Hepatocyte (in vitro differentiated cells): ENCODE measurements at regions not wholly inside any gene's neighbourhood (a gene's known extent, or its start where the extent isn't known, plus 50 kb on each side); places are given as distances from the start of the nearest gene placed in this dataset.

Experiments
- DNase-seq: peaks from one replicate; pipeline ENCODE4 v3.0.0-alpha.2; 2016; ENCODE audit warnings: low spot score
- H2AFZ ChIP-seq: fragments of 200-600 bp; sonication (generic); 2 replicates; pipeline ENCODE4 v1.6.0; 2016; ENCODE audit warnings: antibody characterized with exemption, mild to moderate bottlenecking
- H3K27ac ChIP-seq: fragments of 200-600 bp; sonication (generic); 2 replicates; pipeline ENCODE4 v1.5.1; 2016; ENCODE audit warnings: mild to moderate bottlenecking
- H3K27me3 ChIP-seq: fragments of 200-600 bp; sonication (generic); 2 replicates; pipeline ENCODE4 v1.6.1; 2016
- H3K36me3 ChIP-seq: fragments of 200-600 bp; sonication (generic); replicated peaks from 2 replicates; pipeline ENCODE4 v1.5.1; 2016; ENCODE audit warnings: low read depth; ENCODE audit not compliant: insufficient read depth
- H3K4me1 ChIP-seq: fragments of 200-600 bp; sonication (generic); 2 replicates; pipeline ENCODE4 v1.5.1; 2016; ENCODE audit warnings: mild to moderate bottlenecking, moderate library complexity; ENCODE audit not compliant: insufficient read depth
- H3K4me2 ChIP-seq: fragments of 200-600 bp; sonication (generic); 2 replicates; pipeline ENCODE4 v1.6.0; 2016
- H3K4me3 ChIP-seq: fragments of 200-600 bp; sonication (generic); 2 replicates; pipeline ENCODE4 v1.5.1; 2016; ENCODE audit warnings: mild to moderate bottlenecking
- H3K79me2 ChIP-seq: fragments of 200-600 bp; sonication (generic); 2 replicates; pipeline ENCODE4 v1.6.0; 2017; ENCODE audit warnings: mild to moderate bottlenecking
- H3K9me2 ChIP-seq: fragments of 200-600 bp; sonication (generic); replicated peaks from 2 replicates; pipeline ENCODE4 v1.6.0; 2017; ENCODE audit warnings: mild to moderate bottlenecking; ENCODE audit not compliant: insufficient read depth
- H3K9me3 ChIP-seq: fragments of 200-600 bp; sonication (generic); 2 replicates; pipeline ENCODE4 v1.5.1; 2016; ENCODE audit warnings: low read depth, mild to moderate bottlenecking
- H4K20me1 ChIP-seq: fragments of 200-600 bp; sonication (generic); 2 replicates; pipeline ENCODE4 v1.6.0; 2016; ENCODE audit warnings: mild to moderate bottlenecking; ENCODE audit not compliant: insufficient read depth, poor library complexity, severe bottlenecking
- EZH2 ChIP-seq: fragments of 200-600 bp; sonication (generic); IDR thresholded peaks from 2 replicates; pipeline ENCODE4 v1.6.1; 2016; ENCODE audit warnings: antibody characterized with exemption, mild to moderate bottlenecking, borderline replicate concordance
- EZH2phosphoT487 ChIP-seq: fragments of 200-600 bp; sonication (generic); IDR thresholded peaks from one replicate; pipeline ENCODE4 v1.6.1; 2018; ENCODE audit warnings: antibody characterized with exemption, mild to moderate bottlenecking, low read depth, moderate library complexity; ENCODE audit not compliant: unreplicated experiment, severe bottlenecking
- WGBS: methylation state at CpG from one replicate; pipeline ENCODE4 v1.1.6; 2016; ENCODE audit warnings: low lambda C conversion rate; ENCODE audit errors: missing lambda C conversion rate; 5-methylcytosine and 5-hydroxymethylcytosine counted together
- TF ChIP-seq, protein P1 (sequence below): fragments of 200-600 bp; sonication (generic); IDR thresholded peaks from 2 replicates; pipeline ENCODE4 v1.5.1; 2016; ENCODE audit warnings: antibody characterized with exemption, mild to moderate bottlenecking; ENCODE audit not compliant: poor library complexity

GRCh38 chr3:13177641-13178040, 104.4 kb upstream of the IQSEC1 start:
- no peaks in the 10 kb centered on the region for H3K9me3 ChIP-seq
- H3K27me3 ChIP-seq, result no peaks in the 10 kb centered on the region
- no peak for DNase-seq
- TF ChIP-seq EZH2 (no peak), EZH2phosphoT487 (no peak)
- TF ChIP-seq, protein P1, sequence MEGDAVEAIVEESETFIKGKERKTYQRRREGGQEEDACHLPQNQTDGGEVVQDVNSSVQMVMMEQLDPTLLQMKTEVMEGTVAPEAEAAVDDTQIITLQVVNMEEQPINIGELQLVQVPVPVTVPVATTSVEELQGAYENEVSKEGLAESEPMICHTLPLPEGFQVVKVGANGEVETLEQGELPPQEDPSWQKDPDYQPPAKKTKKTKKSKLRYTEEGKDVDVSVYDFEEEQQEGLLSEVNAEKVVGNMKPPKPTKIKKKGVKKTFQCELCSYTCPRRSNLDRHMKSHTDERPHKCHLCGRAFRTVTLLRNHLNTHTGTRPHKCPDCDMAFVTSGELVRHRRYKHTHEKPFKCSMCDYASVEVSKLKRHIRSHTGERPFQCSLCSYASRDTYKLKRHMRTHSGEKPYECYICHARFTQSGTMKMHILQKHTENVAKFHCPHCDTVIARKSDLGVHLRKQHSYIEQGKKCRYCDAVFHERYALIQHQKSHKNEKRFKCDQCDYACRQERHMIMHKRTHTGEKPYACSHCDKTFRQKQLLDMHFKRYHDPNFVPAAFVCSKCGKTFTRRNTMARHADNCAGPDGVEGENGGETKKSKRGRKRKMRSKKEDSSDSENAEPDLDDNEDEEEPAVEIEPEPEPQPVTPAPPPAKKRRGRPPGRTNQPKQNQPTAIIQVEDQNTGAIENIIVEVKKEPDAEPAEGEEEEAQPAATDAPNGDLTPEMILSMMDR, result no peak
- H4K20me1 ChIP-seq, result no peaks in the 10 kb centered on the region
- H3K79me2 ChIP-seq, result no peaks in the 10 kb centered on the region
- H3K4me1 ChIP-seq, result no peaks in the 10 kb centered on the region
- no peaks in the 10 kb centered on the region for H3K9me2 ChIP-seq
- 100% methylated on average over 4 of the region's 4 CpGs for WGBS
- H3K4me3 ChIP-seq, result no peak overlapping the region
- H3K27ac ChIP-seq, result no peak overlapping the region
- H3K36me3 ChIP-seq, result no peaks in the 10 kb centered on the region
- no peak overlapping the region for H2AFZ ChIP-seq
- no peak overlapping the region for H3K4me2 ChIP-seq

- H2AFZ ChIP-seq, result no peak overlapping the region
- no peak for TF ChIP-seq EZH2
- no peak for TF ChIP-seq EZH2phosphoT487
- TF ChIP-seq, protein P1, result no peak
- H3K4me2 ChIP-seq, result no peak overlapping the region
- 96% methylated on average over 2 of the region's 2 CpGs for WGBS
- no peaks in the 10 kb centered on the region for H3K4me1 ChIP-seq
- H4K20me1 ChIP-seq, result no peaks in the 10 kb centered on the region
- no peaks in the 10 kb centered on the region for H3K27me3 ChIP-seq
- DNase-seq, result no peak
- no peak overlapping the region for H3K4me3 ChIP-seq
- H3K9me2 ChIP-seq, result no peaks in the 10 kb centered on the region
- no peaks in the 10 kb centered on the region for H3K36me3 ChIP-seq
- H3K79me2 ChIP-seq, result no peaks in the 10 kb centered on the region
- H3K27ac ChIP-seq, result no peak overlapping the region
- no peaks in the 10 kb centered on the region for H3K9me3 ChIP-seq
Observed at GRCh38 chr3:13177236-13177635, 104.0 kb upstream of the IQSEC1 start.

GRCh38 chr3:13176445-13176844, 103.2 kb upstream of the IQSEC1 start:
- Histone ChIP-seq H3K4me3 (no peak overlapping the region), H3K27ac (no peak overlapping the region), H3K79me2 (no peaks in the 10 kb centered on the region), H2AFZ (no peak overlapping the region), H3K36me3 (no peaks in the 10 kb centered on the region), H3K4me2 (no peak overlapping the region), H3K9me3 (no peaks in the 10 kb centered on the region), H4K20me1 (no peaks in the 10 kb centered on the region), H3K4me1 (no peaks in the 10 kb centered on the region), H3K9me2 (no peaks in the 10 kb centered on the region), H3K27me3 (no peaks in the 10 kb centered on the region)
- WGBS, result 90% methylated on average over 10 of the region's 10 CpGs
- DNase-seq, result no peak
- TF ChIP-seq EZH2phosphoT487 (no peak), EZH2 (no peak)
- TF ChIP-seq, protein P1, result no peak

- Histone ChIP-seq H3K4me1 (no peaks in the 10 kb centered on the region), H2AFZ (no peak overlapping the region), H3K4me2 (no peak overlapping the region), H4K20me1 (no peaks in the 10 kb centered on the region), H3K27ac (no peak overlapping the region), H3K79me2 (no peaks in the 10 kb centered on the region), H3K4me3 (no peak overlapping the region), H3K9me3 (no peaks in the 10 kb centered on the region), H3K36me3 (no peaks in the 10 kb centered on the region), H3K27me3 (no peaks in the 10 kb centered on the region), H3K9me2 (no peaks in the 10 kb centered on the region)
- 91% methylated on average over 6 of the region's 6 CpGs for WGBS
- TF ChIP-seq, protein P1, result no peak
- TF ChIP-seq EZH2phosphoT487 (no peak), EZH2 (no peak)
- DNase-seq, result no peak
Observed at GRCh38 chr3:13174803-13175135, 101.5 kb upstream of the IQSEC1 start.
